SK-N-SH (cell line): ENCODE measurements at regions not wholly inside any gene's neighbourhood (a gene's known extent, or its start where the extent isn't known, plus 50 kb on each side); places are given as distances from the start of the nearest gene placed in this dataset.

Experiments
- CTCF ChIA-PET: fragments of 300-600, 350-600 bp; formaldehyde crosslinking; extraction: SDS; loops from one replicate; lab custom pipeline; 2021; lab: Yijun Ruan, JAX
- POLR2A ChIA-PET: fragments of 350-600 bp; sonication (Branson Sonifier 250); formaldehyde crosslinking; extraction: SDS; loops from one replicate; lab custom pipeline; 2020; ENCODE audit warnings: antibody characterized with exemption, inconsistent platforms; lab: Yijun Ruan, JAX
- DNase-seq: peaks from one replicate; pipeline ENCODE4 v3.0.0; 2012
- H2AFZ ChIP-seq: fragments of 200-600 bp; sonication (generic); 2 replicates; pipeline ENCODE4 v1.8.1; 2016; ENCODE audit warnings: antibody characterized with exemption, mild to moderate bottlenecking, low read depth
- H3F3A ChIP-seq: fragments of 200-600 bp; sonication (generic); replicated peaks from 2 replicates; pipeline ENCODE3; 2016; ENCODE audit warnings: antibody characterized with exemption, mild to moderate bottlenecking; ENCODE audit not compliant: insufficient read depth
- H3K27ac ChIP-seq, 2 experiments: fragments of 200-500 bp in 1 of 2; fragments of 200-600 bp in 1 of 2; sonication (Bioruptor generic) in 1 of 2; sonication (generic), shearing (Covaris generic) in 1 of 2; 2 replicates each; pipeline versions ENCODE4 v1.5.1 to v1.6.1; 2014 to 2016; ENCODE audit warnings: low read depth in 2 of 2, inconsistent platforms in 1 of 2, low read length in 1 of 2, mild to moderate bottlenecking in 1 of 2, mixed read lengths in 1 of 2
- H3K27me3 ChIP-seq: fragments of 200-600 bp; sonication (generic), shearing (Covaris generic); 2 replicates; pipeline ENCODE4 v1.6.1; 2016; ENCODE audit warnings: mixed run types; ENCODE audit not compliant: insufficient read depth
- H3K36me3 ChIP-seq, 2 experiments: fragments of 200-500 bp in 1 of 2; fragments of 200-600 bp in 1 of 2; sonication (Bioruptor generic) in 1 of 2; sonication (generic) in 1 of 2; replicated peaks in 1 of 2; 2 replicates each; pipeline versions ENCODE3 to v1.5.1; 2014 to 2016; ENCODE audit warnings: low read length in 1 of 2, mild to moderate bottlenecking in 1 of 2; ENCODE audit not compliant: insufficient read depth in 2 of 2, control insufficient read depth in 1 of 2
- H3K4me1 ChIP-seq, 2 experiments: fragments of 200-500 bp in 1 of 2; fragments of 200-600 bp in 1 of 2; sonication (Bioruptor generic) in 1 of 2; sonication (generic), shearing (Covaris generic) in 1 of 2; 2 replicates each; pipeline versions ENCODE4 v1.5.1 to v1.6.1; 2014 to 2016; ENCODE audit warnings: low read depth in 1 of 2, low read length in 1 of 2, mixed run types in 1 of 2; ENCODE audit not compliant: insufficient read depth in 2 of 2, control insufficient read depth in 1 of 2
- H3K4me2 ChIP-seq: fragments of 200-600 bp; sonication (generic), shearing (Covaris generic); 2 replicates; pipeline ENCODE4 v1.6.1; 2017; ENCODE audit warnings: mixed run types
- H3K4me3 ChIP-seq, 2 experiments: fragments of 200-500 bp in 1 of 2; fragments of 200-600 bp in 1 of 2; sonication (Bioruptor generic) in 1 of 2; sonication (generic), shearing (Covaris generic) in 1 of 2; 2 replicates each; pipeline versions ENCODE4 v1.5.1 to v1.8.1; 2014 to 2016; ENCODE audit warnings: low read depth in 2 of 2, inconsistent platforms in 1 of 2, low read length in 1 of 2, mild to moderate bottlenecking in 1 of 2, mixed read lengths in 1 of 2, moderate library complexity in 1 of 2
- H3K79me2 ChIP-seq: fragments of 200-600 bp; sonication (generic); 2 replicates; pipeline ENCODE4 v1.8.1; 2017; ENCODE audit warnings: mild to moderate bottlenecking; ENCODE audit not compliant: insufficient read depth
- H3K9ac ChIP-seq: fragments of 200-600 bp; sonication (generic); 2 replicates; pipeline ENCODE4 v1.6.1; 2017; ENCODE audit warnings: mixed run types
- H3K9me2 ChIP-seq: fragments of 200-600 bp; sonication (generic); 2 replicates; pipeline ENCODE4 v1.6.1; 2017; ENCODE audit warnings: mixed run types
- H3K9me3 ChIP-seq: fragments of 200-600 bp; sonication (generic); 2 replicates; pipeline ENCODE4 v1.6.1; 2017; ENCODE audit warnings: mixed run types, mild to moderate bottlenecking, moderate library complexity
- H4K20me1 ChIP-seq: fragments of 200-600 bp; sonication (generic); 2 replicates; pipeline ENCODE4 v1.6.1; 2017; ENCODE audit warnings: mild to moderate bottlenecking, mixed run types; ENCODE audit not compliant: insufficient read depth
- CTCF ChIP-seq: fragments of 200-600 bp; sonication (generic); IDR thresholded peaks from 2 replicates; pipeline ENCODE4 v1.6.1; 2017; ENCODE audit warnings: antibody characterized with exemption, mild to moderate bottlenecking, moderate library complexity
- EP300 ChIP-seq, 2 experiments: IDR thresholded peaks; 2 replicates each; pipeline versions ENCODE4 v1.4.0 to v1.6.1; 2012; ENCODE audit warnings: borderline replicate concordance in 1 of 2, low read depth in 1 of 2, low read length in 1 of 2
- FOSL2 ChIP-seq: IDR thresholded peaks from 2 replicates; pipeline ENCODE4 v1.4.0; 2012; ENCODE audit warnings: low read depth, mild to moderate bottlenecking, moderate library complexity, borderline replicate concordance
- GATA2 ChIP-seq: sonication (generic); formaldehyde crosslinking; IDR thresholded peaks from 2 replicates; pipeline ENCODE4 v1.5.0; 2020; ENCODE audit warnings: mild to moderate bottlenecking, missing genetic modification reagents
- MXI1 ChIP-seq: IDR thresholded peaks from 2 replicates; pipeline ENCODE4 v1.6.1; 2012; ENCODE audit warnings: mild to moderate bottlenecking, low read depth, low read length, improper control_type of control experiment
- NFIC ChIP-seq: IDR thresholded peaks from 2 replicates; pipeline ENCODE4 v1.4.0; 2012; ENCODE audit warnings: borderline replicate concordance
- RAD21 ChIP-seq: IDR thresholded peaks from 2 replicates; pipeline ENCODE4 v1.6.1; 2012; ENCODE audit warnings: mild to moderate bottlenecking, low read length
- RCOR1 ChIP-seq: fragments of 150-350 bp; IDR thresholded peaks from 2 replicates; pipeline ENCODE4 v1.6.1; 2017; ENCODE audit warnings: antibody characterized with exemption, low read length
- RXRA ChIP-seq: IDR thresholded peaks from 2 replicates; pipeline ENCODE4 v1.4.0; 2012; ENCODE audit warnings: low read depth, mild to moderate bottlenecking, borderline replicate concordance
- TAF1 ChIP-seq: IDR thresholded peaks from 2 replicates; pipeline ENCODE4 v1.6.1; 2012; ENCODE audit warnings: low read depth, mild to moderate bottlenecking, low read length, moderate library complexity, borderline replicate concordance
- TCF12 ChIP-seq: IDR thresholded peaks from 2 replicates; pipeline ENCODE4 v1.4.0; 2012
- USF1 ChIP-seq: IDR thresholded peaks from 2 replicates; pipeline ENCODE4 v1.4.0; 2012; ENCODE audit warnings: low read depth, borderline replicate concordance
- USF2 ChIP-seq: fragments of 150-350 bp; IDR thresholded peaks from 2 replicates; pipeline ENCODE4 v1.6.1; 2017; ENCODE audit warnings: antibody characterized with exemption, low read length, low read depth, borderline replicate concordance
- ZBTB33 ChIP-seq: IDR thresholded peaks from 2 replicates; pipeline ENCODE4 v1.4.0; 2012; ENCODE audit warnings: low read depth, borderline replicate concordance

GRCh38 chr20:39132093-39132492 is 169.9 kb downstream of the DHX35 start:
- Histone ChIP-seq H3K27me3 (no peaks in the 10 kb centered on the region), H3F3A (no peaks in the 10 kb centered on the region), H3K4me1 (no peaks in the 10 kb centered on the region; a peak in 1 of 4 replicates), H3K4me2 (no peak overlapping the region), H3K9me3 (no peaks in the 10 kb centered on the region), H2AFZ (no peak overlapping the region), H3K79me2 (no peaks in the 10 kb centered on the region), H3K36me3 (no peaks in the 10 kb centered on the region), H3K9me2 (no peaks in the 10 kb centered on the region), H4K20me1 (no peaks in the 10 kb centered on the region), H3K9ac (no peak overlapping the region), H3K27ac (no peak overlapping the region), H3K4me3 (no peak overlapping the region)
- ChIA-PET CTCF (interaction anchor here (1.6 kb wide), 1 partner anchor 51 kb away, joined by 4 read pairs; no protein-coding TSS in a partner anchor), POLR2A (no interaction called here)
- TF ChIP-seq ZBTB33 (no peak), RXRA (no peak), MXI1 (no peak), NFIC (no peak), FOSL2 (no peak), TCF12 (no peak), TAF1 (no peak), USF2 (no peak), RCOR1 (no peak), CTCF (no peak), RAD21 (no peak), EP300 (IDR thresholded peaks at IDR 0.05; ENCODE audit: borderline replicate concordance in 1 of 2, low read depth in 1 of 2, low read length in 1 of 2) (no peak), GATA2 (CRISPR knock-in tag) (no peak), USF1 (no peak)
- no peak for DNase-seq
